K562 (cell line): ENCODE measurements at regions not wholly inside any gene's neighbourhood (a gene's known extent, or its start where the extent isn't known, plus 50 kb on each side); places are given as distances from the start of the nearest gene placed in this dataset.

Experiments used
- ATAC-seq: fragments of 200-7000 bp; cut with Tn5 transposase; 3 replicates; pipeline ENCODE4 v1.9.1; 2020; ENCODE audit warnings: moderate library complexity
- BruUV-seq: library from RNA; stranded (reverse); fragments of 400-500 nt; replicated peaks from 2 replicates; lab custom pipeline; 2021; lab: Mats Ljungman, UMichigan
- CTCF ChIA-PET: fragments of 300-600 bp; formaldehyde crosslinking; extraction: SDS; loops from one replicate; lab custom pipeline; 2021; ENCODE audit warnings: low intra/inter-chr PET ratio; lab: Yijun Ruan, JAX
- POLR2A ChIA-PET: fragments of 300-600, 350-650 bp; sonication (Branson Sonifier 250); formaldehyde crosslinking; extraction: SDS; loops from one replicate; lab custom pipeline; 2021; ENCODE audit warnings: antibody characterized with exemption, inconsistent platforms; lab: Yijun Ruan, JAX
- DNase-seq, 4 experiments: peaks; one replicate each; pipeline versions ENCODE4 v3.0.0 to v3.0.0-alpha.2; 2011 to 2018; ENCODE audit warnings: low spot score in 3 of 4, mixed read lengths in 3 of 4; ENCODE audit errors: extremely low read depth in 1 of 4
- FAIRE-seq: peaks from 2 replicates; lab custom pipeline; 2011; peaks lifted over from hg19 to GRCh38; lab: Jason Lieb, UNC
- H2AFZ ChIP-seq: 2 replicates; pipeline ENCODE4 v1.6.0; 2011; ENCODE audit warnings: low read depth, low read length, control low read depth, inconsistent platforms
- H3K27ac ChIP-seq: fragments of 200-600 bp; 3 replicates; pipeline ENCODE4 v1.8.0; 2011; ENCODE audit warnings: low read depth, mild to moderate bottlenecking, control low read depth, inconsistent platforms, low read length, moderate library complexity, mixed read lengths; ENCODE audit errors: extremely low read depth
- H3K27me3 ChIP-seq, 2 experiments: fragments of 300-600 bp in 1 of 2; 2 replicates in 1 of 2; 3 replicates in 1 of 2; pipeline versions ENCODE4 v1.6.0 to v1.8.0; 2011; ENCODE audit warnings: inconsistent platforms in 2 of 2, low read length in 2 of 2, mild to moderate bottlenecking in 1 of 2, mixed read lengths in 1 of 2, moderate library complexity in 1 of 2; ENCODE audit not compliant: control insufficient read depth in 2 of 2, insufficient read depth in 2 of 2
- H3K36me3 ChIP-seq: fragments of 300-600 bp; 3 replicates; pipeline ENCODE4 v1.8.0; 2011; ENCODE audit warnings: mild to moderate bottlenecking, low read length, inconsistent platforms; ENCODE audit not compliant: control insufficient read depth, insufficient read depth
- H3K4me1 ChIP-seq, 2 experiments: fragments of 200-600 bp in 1 of 2; replicated peaks in 1 of 2; 2 replicates in 1 of 2; 3 replicates in 1 of 2; pipeline versions ENCODE4 v1.5.1 to v1.8.0; 2011; ENCODE audit warnings: inconsistent platforms in 2 of 2, low read length in 2 of 2, mild to moderate bottlenecking in 1 of 2, mixed read lengths in 1 of 2, moderate library complexity in 1 of 2; ENCODE audit not compliant: control insufficient read depth in 2 of 2, insufficient read depth in 2 of 2
- H3K4me2 ChIP-seq: 2 replicates; pipeline ENCODE4 v1.6.1; 2011; ENCODE audit warnings: low read length, control low read depth, inconsistent platforms, mixed read lengths; ENCODE audit not compliant: insufficient read depth
- H3K4me3 ChIP-seq: fragments of 200-600 bp; sonication (generic), shearing (Covaris generic); 2 replicates; pipeline ENCODE4 v1.5.1; 2016; ENCODE audit warnings: control low read depth, inconsistent platforms
- H3K79me2 ChIP-seq: fragments of 200-600 bp; 3 replicates; pipeline ENCODE4 v1.8.0; 2011; ENCODE audit warnings: low read length, inconsistent platforms; ENCODE audit not compliant: control insufficient read depth, insufficient read depth
- H3K9ac ChIP-seq, 2 experiments: 2 replicates each; pipeline versions ENCODE4 v1.6.0 to v1.6.1; 2011; ENCODE audit warnings: low read depth in 2 of 2, low read length in 2 of 2, control low read depth in 1 of 2, inconsistent platforms in 1 of 2, mild to moderate bottlenecking in 1 of 2, mixed read lengths in 1 of 2; ENCODE audit not compliant: insufficient read depth in 1 of 2
- H3K9me1 ChIP-seq: one replicate; pipeline ENCODE4 v1.6.0; 2011; ENCODE audit warnings: inconsistent platforms, mild to moderate bottlenecking, low read length, moderate library complexity; ENCODE audit not compliant: control insufficient read depth, insufficient read depth
- H3K9me3 ChIP-seq: replicated peaks from 2 replicates; pipeline ENCODE4 v1.5.1; 2011; ENCODE audit warnings: low read depth, low read length, inconsistent platforms; ENCODE audit not compliant: control insufficient read depth, insufficient read depth
- H4K20me1 ChIP-seq: replicated peaks from 2 replicates; pipeline ENCODE4 v1.6.1; 2011; ENCODE audit warnings: low read length, inconsistent platforms, mixed read lengths; ENCODE audit not compliant: control insufficient read depth, insufficient read depth
- CBX8 ChIP-seq: fragments of 200-600 bp; sonication (generic); IDR thresholded peaks from 2 replicates; pipeline ENCODE4 v1.6.1; 2012; ENCODE audit warnings: borderline replicate concordance, mixed run types, low read depth, mild to moderate bottlenecking, moderate library complexity, mixed read lengths, low read length, control low read depth, inconsistent platforms; ENCODE audit not compliant: poor library complexity, severe bottlenecking; ENCODE audit errors: extremely low read depth
- CC2D1A ChIP-seq: fragments of 450-650 bp; IDR thresholded peaks from 2 replicates; pipeline ENCODE4 v1.6.1; 2017; ENCODE audit warnings: mild to moderate bottlenecking
- ETV5 ChIP-seq: sonication (generic); formaldehyde crosslinking; IDR thresholded peaks from 2 replicates; pipeline ENCODE4 v1.4.0; 2020; ENCODE audit warnings: low read depth, mild to moderate bottlenecking, missing genetic modification reagents
- GABPB1 ChIP-seq: sonication (generic); formaldehyde crosslinking; IDR thresholded peaks from 2 replicates; pipeline ENCODE4 v1.8.0; 2022; ENCODE audit warnings: mild to moderate bottlenecking, missing genetic modification reagents
- NFATC3 ChIP-seq: fragments of 450-650 bp; IDR thresholded peaks from 2 replicates; pipeline ENCODE4 v1.6.1; 2017; ENCODE audit warnings: mild to moderate bottlenecking
- POLR2A ChIP-seq: fragments of 450-650 bp; conservative IDR thresholded peaks from 2 replicates; pipeline ENCODE4 v1.6.1; 2016
- RAD21 ChIP-seq, 2 experiments: fragments of 250-450 bp in 1 of 2; fragments of 450-650 bp in 1 of 2; sonication (Bioruptor Pico) in 1 of 2; formaldehyde crosslinking in 1 of 2; IDR thresholded peaks in 1 of 2; conservative IDR thresholded peaks in 1 of 2; 2 replicates each; pipeline versions ENCODE4 v1.4.0 to v1.8.0; 2020 to 2022; ENCODE audit warnings: mild to moderate bottlenecking in 2 of 2, moderate library complexity in 1 of 2
- SIX5 ChIP-seq, 2 experiments: IDR thresholded peaks; 2 replicates each; pipeline ENCODE4 v1.6.1; 2011; ENCODE audit warnings: low read length in 2 of 2, borderline replicate concordance in 1 of 2, low read depth in 1 of 2, mild to moderate bottlenecking in 1 of 2, moderate library complexity in 1 of 2; ENCODE audit not compliant: insufficient read depth in 1 of 2
- SMC3 ChIP-seq: conservative IDR thresholded peaks from 2 replicates; pipeline ENCODE4 v1.6.1; 2011; ENCODE audit warnings: low read depth, low read length, improper control_type of control experiment; ENCODE audit not compliant: insufficient read depth
- TARDBP ChIP-seq: fragments of 450-650 bp; IDR thresholded peaks from 2 replicates; pipeline ENCODE4 v1.6.1; 2016
- TEAD1 ChIP-seq, 2 experiments: fragments of 450-650 bp in 1 of 2; sonication (generic) in 1 of 2; formaldehyde crosslinking; IDR thresholded peaks; 2 replicates each; pipeline versions ENCODE4 v1.4.0 to v1.8.0; 2020 to 2022; ENCODE audit warnings: mild to moderate bottlenecking in 2 of 2, missing genetic modification reagents in 1 of 2
- ZNF239 ChIP-seq: fragments of 250-450 bp; sonication (Bioruptor Pico); IDR thresholded peaks from 2 replicates; pipeline ENCODE4 v1.4.0; 2020; ENCODE audit warnings: mild to moderate bottlenecking
- ZNF740 ChIP-seq, 3 experiments: fragments of 200-800 bp in 1 of 3; sonication (Bioruptor generic) in 1 of 3; sonication (generic) in 1 of 3; formaldehyde crosslinking in 1 of 3; IDR thresholded peaks; 2 replicates each; pipeline versions ENCODE4 v1.6.1 to v1.8.0; 2016 to 2022; ENCODE audit warnings: mild to moderate bottlenecking in 2 of 3, missing compliant biosample characterization in 2 of 3, missing genetic modification characterization in 2 of 3, missing genetic modification reagents in 1 of 3
- WGBS: fragments of 100-300 bp; shearing (Covaris generic); methylation state at CpG from one replicate; pipeline ENCODE4 v1.1.6; 2016; ENCODE audit warnings: low coverage, mixed read lengths; ENCODE audit not compliant: insufficient coverage; ENCODE audit errors: missing lambda C conversion rate; 5-methylcytosine and 5-hydroxymethylcytosine counted together
- in situ Hi-C: fragments of 300-500 bp; cut with MboI; formaldehyde crosslinking; loops from 4 replicates; pipeline ENCODE4 v1.15.0; 2018; ENCODE audit warnings: inconsistent platforms, mixed read lengths
- intact Hi-C: fragments of 100-400 bp; cut with micrococcal nuclease; formaldehyde crosslinking; loops from 2 replicates; pipeline ENCODE4 v1.14.2; 2022
- TF ChIP-seq, protein P1 (sequence below): fragments of 250-450 bp; sonication (Bioruptor Pico); IDR thresholded peaks from 2 replicates; pipeline ENCODE4 v1.8.0; 2022; ENCODE audit warnings: moderate library complexity, mild to moderate bottlenecking, inconsistent platforms
- TF ChIP-seq, protein P2 (sequence below): fragments of 150-350 bp; IDR thresholded peaks from 2 replicates; pipeline ENCODE4 v1.6.1; 2014; ENCODE audit warnings: low read depth, mild to moderate bottlenecking, low read length, borderline replicate concordance

- 11% methylated on average over 3 of the region's 3 CpGs for WGBS
- POLR2A ChIA-PET, result interaction anchor here (0.6 to 0.8 kb wide), 2 partner anchors 80 to 112 kb away, joined by 4 to 5 read pairs; no protein-coding TSS in a partner anchor
- FAIRE-seq, result peak; percentile 54
- TF ChIP-seq TARDBP (no peak), ETV5 (CRISPR knock-in tag) (no peak), ZNF239 (CRISPR knock-in tag) (no peak), SIX5 (IDR thresholded peaks at IDR 0.05; ENCODE audit: borderline replicate concordance in 1 of 2, insufficient read depth in 1 of 2, low read depth in 1 of 2, low read length in 2 of 2) (no peak), ZNF740 (CRISPR knock-in tag; IDR thresholded peaks at IDR 0.05) (no peak), ZNF740 (tag; IDR thresholded peaks at IDR 0.05) (peak in 1 of 2 experiments; percentile 65; a peak in 1 of 4 replicates), CBX8 (no peak), SMC3 (peak; percentile 41; the same call in 1 of the 2 replicates), TEAD1 (CRISPR knock-in tag; IDR thresholded peaks at IDR 0.05) (no peak), GABPB1 (CRISPR knock-in tag) (no peak), NFATC3 (no peak), RAD21 (CRISPR knock-in tag; conservative IDR thresholded peaks at IDR 0.05 in 1 of 2, IDR thresholded peaks at IDR 0.05 in 1 of 2) (peak; percentile 77 to 80), POLR2A (no peak), CC2D1A (peak; percentile 59; the same call in 1 of the 2 replicates)
- TF ChIP-seq, protein P1, sequence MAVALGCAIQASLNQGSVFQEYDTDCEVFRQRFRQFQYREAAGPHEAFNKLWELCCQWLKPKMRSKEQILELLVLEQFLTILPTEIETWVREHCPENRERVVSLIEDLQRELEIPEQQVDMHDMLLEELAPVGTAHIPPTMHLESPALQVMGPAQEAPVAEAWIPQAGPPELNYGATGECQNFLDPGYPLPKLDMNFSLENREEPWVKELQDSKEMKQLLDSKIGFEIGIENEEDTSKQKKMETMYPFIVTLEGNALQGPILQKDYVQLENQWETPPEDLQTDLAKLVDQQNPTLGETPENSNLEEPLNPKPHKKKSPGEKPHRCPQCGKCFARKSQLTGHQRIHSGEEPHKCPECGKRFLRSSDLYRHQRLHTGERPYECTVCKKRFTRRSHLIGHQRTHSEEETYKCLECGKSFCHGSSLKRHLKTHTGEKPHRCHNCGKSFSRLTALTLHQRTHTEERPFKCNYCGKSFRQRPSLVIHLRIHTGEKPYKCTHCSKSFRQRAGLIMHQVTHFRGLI, result no peak
- TF ChIP-seq, protein P2, sequence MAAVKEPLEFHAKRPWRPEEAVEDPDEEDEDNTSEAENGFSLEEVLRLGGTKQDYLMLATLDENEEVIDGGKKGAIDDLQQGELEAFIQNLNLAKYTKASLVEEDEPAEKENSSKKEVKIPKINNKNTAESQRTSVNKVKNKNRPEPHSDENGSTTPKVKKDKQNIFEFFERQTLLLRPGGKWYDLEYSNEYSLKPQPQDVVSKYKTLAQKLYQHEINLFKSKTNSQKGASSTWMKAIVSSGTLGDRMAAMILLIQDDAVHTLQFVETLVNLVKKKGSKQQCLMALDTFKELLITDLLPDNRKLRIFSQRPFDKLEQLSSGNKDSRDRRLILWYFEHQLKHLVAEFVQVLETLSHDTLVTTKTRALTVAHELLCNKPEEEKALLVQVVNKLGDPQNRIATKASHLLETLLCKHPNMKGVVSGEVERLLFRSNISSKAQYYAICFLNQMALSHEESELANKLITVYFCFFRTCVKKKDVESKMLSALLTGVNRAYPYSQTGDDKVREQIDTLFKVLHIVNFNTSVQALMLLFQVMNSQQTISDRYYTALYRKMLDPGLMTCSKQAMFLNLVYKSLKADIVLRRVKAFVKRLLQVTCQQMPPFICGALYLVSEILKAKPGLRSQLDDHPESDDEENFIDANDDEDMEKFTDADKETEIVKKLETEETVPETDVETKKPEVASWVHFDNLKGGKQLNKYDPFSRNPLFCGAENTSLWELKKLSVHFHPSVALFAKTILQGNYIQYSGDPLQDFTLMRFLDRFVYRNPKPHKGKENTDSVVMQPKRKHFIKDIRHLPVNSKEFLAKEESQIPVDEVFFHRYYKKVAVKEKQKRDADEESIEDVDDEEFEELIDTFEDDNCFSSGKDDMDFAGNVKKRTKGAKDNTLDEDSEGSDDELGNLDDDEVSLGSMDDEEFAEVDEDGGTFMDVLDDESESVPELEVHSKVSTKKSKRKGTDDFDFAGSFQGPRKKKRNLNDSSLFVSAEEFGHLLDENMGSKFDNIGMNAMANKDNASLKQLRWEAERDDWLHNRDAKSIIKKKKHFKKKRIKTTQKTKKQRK, result no peak
Observed at GRCh38 chrX:66110112-66110511, 53.9 kb upstream of the HEPH start.

More at GRCh38 chrX:66110112-66110511, 53.9 kb upstream of the HEPH start:
- H3K27ac ChIP-seq, result no peak overlapping the region
- CTCF ChIA-PET, result interaction anchor here (0.6 to 1.1 kb wide), 2 partner anchors 91 to 529 kb away, joined by 3 to 4 read pairs; no protein-coding TSS in a partner anchor
- no peak overlapping the region for H3K9ac ChIP-seq
- no peaks in the 10 kb centered on the region for H3K9me1 ChIP-seq
- BruUV-seq, result no TSS peak
- no peaks in the 10 kb centered on the region for H3K36me3 ChIP-seq
- DNase-seq, result peak; percentile 41 to 60 (median 53)
- H3K4me3 ChIP-seq, result no peak overlapping the region
- H3K4me1 ChIP-seq, result peaks cover 0 to 3% of the 10 kb centered on the region in 2 experiments; a peak in 1 of 5 replicates
- no peaks in the 10 kb centered on the region for H3K79me2 ChIP-seq
- peak overlapping the region; percentile 74; the same call in 1 of the 2 replicates for H2AFZ ChIP-seq
- H3K9me3 ChIP-seq, result peaks cover 1% of the 10 kb centered on the region; the same call in 1 of the 2 replicates
- H3K27me3 ChIP-seq, result no peaks in the 10 kb centered on the region
- no peaks in the 10 kb centered on the region for H4K20me1 ChIP-seq
- intact Hi-C loops (loop anchor here (1.0 to 5.0 kb wide), 7 partner anchors 79 to 619 kb away; no protein-coding TSS in a partner anchor), in situ Hi-C loops (no loop called here)
- H3K4me2 ChIP-seq, result no peak overlapping the region
- ATAC-seq, result peak; percentile 87
